DND-41 (cell line): ENCODE measurements at regions not wholly inside any gene's neighbourhood (a gene's known extent, or its start where the extent isn't known, plus 50 kb on each side); places are given as distances from the start of the nearest gene placed in this dataset.

Source experiments
- ATAC-seq: fragments of 200-7000 bp; cut with Tn5 transposase; 3 replicates; pipeline ENCODE4 v1.9.1; 2021; ENCODE audit warnings: low read depth; ENCODE audit not compliant: insufficient read depth
- DNase-seq: peaks from one replicate; pipeline ENCODE4 v3.0.0-alpha.2; 2020
- H2AFZ ChIP-seq: 2 replicates; pipeline ENCODE4 v1.6.0; 2012; ENCODE audit warnings: low read depth, low read length
- H3K27ac ChIP-seq: 2 replicates; pipeline ENCODE4 v1.5.1; 2012; ENCODE audit warnings: low read length, inconsistent platforms
- H3K27me3 ChIP-seq: fragments of 200-600 bp; sonication (generic); 2 replicates; pipeline ENCODE4 v1.6.0; 2012; ENCODE audit warnings: low read length, mild to moderate bottlenecking, inconsistent platforms; ENCODE audit not compliant: insufficient read depth, poor library complexity
- H3K36me3 ChIP-seq: 2 replicates; pipeline ENCODE4 v1.5.1; 2012; ENCODE audit warnings: low read length, inconsistent platforms; ENCODE audit not compliant: insufficient read depth
- H3K4me1 ChIP-seq: 2 replicates; pipeline ENCODE4 v1.5.1; 2012; ENCODE audit warnings: mild to moderate bottlenecking, low read length; ENCODE audit not compliant: insufficient read depth
- H3K4me2 ChIP-seq: 2 replicates; pipeline ENCODE4 v1.6.0; 2012; ENCODE audit warnings: mild to moderate bottlenecking, moderate library complexity, low read length, inconsistent platforms; ENCODE audit not compliant: insufficient read depth
- H3K4me3 ChIP-seq, 2 experiments: fragments of 200-600 bp in 1 of 2; shearing (Covaris generic) in 1 of 2; 2 replicates each; pipeline ENCODE4 v1.5.1; 2012 to 2016; ENCODE audit warnings: inconsistent platforms in 2 of 2, low read length in 2 of 2, mild to moderate bottlenecking in 2 of 2, low read depth in 1 of 2, moderate library complexity in 1 of 2
- H3K79me2 ChIP-seq: 2 replicates; pipeline ENCODE4 v1.6.0; 2012; ENCODE audit warnings: low read length, inconsistent platforms; ENCODE audit not compliant: insufficient read depth
- H3K9ac ChIP-seq: 2 replicates; pipeline ENCODE4 v1.6.0; 2012; ENCODE audit warnings: low read depth, mild to moderate bottlenecking, inconsistent platforms, low read length, moderate library complexity
- H3K9me3 ChIP-seq: 2 replicates; pipeline ENCODE4 v1.5.1; 2012; ENCODE audit warnings: low read length, moderate library complexity, mild to moderate bottlenecking, inconsistent platforms; ENCODE audit not compliant: insufficient read depth, severe bottlenecking
- H4K20me1 ChIP-seq: 2 replicates; pipeline ENCODE4 v1.6.0; 2012; ENCODE audit warnings: low read length; ENCODE audit not compliant: insufficient read depth
- CTCF ChIP-seq: IDR thresholded peaks from 2 replicates; pipeline ENCODE4 v1.5.1; 2012; ENCODE audit warnings: borderline replicate concordance, low read length, moderate library complexity, mild to moderate bottlenecking; ENCODE audit not compliant: poor library complexity, severe bottlenecking; ENCODE audit errors: extremely low read depth
- EZH2 ChIP-seq: IDR thresholded peaks from 3 replicates; pipeline ENCODE4 v1.6.1; 2012; ENCODE audit warnings: borderline replicate concordance, low read depth, mild to moderate bottlenecking, moderate library complexity, low read length, inconsistent platforms; ENCODE audit not compliant: severe bottlenecking

- Histone ChIP-seq H3K27ac (no peak overlapping the region), H3K4me1 (peaks cover 31% of the 10 kb centered on the region), H4K20me1 (no peaks in the 10 kb centered on the region), H3K9ac (no peak overlapping the region), H3K9me3 (no peaks in the 10 kb centered on the region), H2AFZ (no peak overlapping the region), H3K36me3 (no peaks in the 10 kb centered on the region), H3K4me2 (no peak overlapping the region), H3K4me3 (no peak overlapping the region), H3K27me3 (no peaks in the 10 kb centered on the region), H3K79me2 (no peaks in the 10 kb centered on the region)
- ATAC-seq (no peak), DNase-seq (no peak)
- no peak for TF ChIP-seq EZH2
- TF ChIP-seq CTCF: no peak
These were observed 183.2 kb upstream of the CASK start for GRCh38 chrX:42106556-42106955.

GRCh38 chrX:42102586-42103282 is 179.4 kb upstream of the CASK start:
- Histone ChIP-seq H3K27me3 (no peaks in the 10 kb centered on the region), H2AFZ (no peak overlapping the region), H3K4me2 (no peak overlapping the region), H3K79me2 (no peaks in the 10 kb centered on the region), H3K9ac (no peak overlapping the region), H3K9me3 (no peaks in the 10 kb centered on the region), H3K27ac (no peak overlapping the region), H4K20me1 (no peaks in the 10 kb centered on the region), H3K36me3 (no peaks in the 10 kb centered on the region), H3K4me3 (no peak overlapping the region), H3K4me1 (peaks cover 3% of the 10 kb centered on the region)
- ATAC-seq (no peak), DNase-seq (no peak)
- TF ChIP-seq EZH2 (no peak), CTCF (no peak)

GRCh38 chrX:42098900-42099299 is 175.5 kb upstream of the CASK start:
- Histone ChIP-seq H3K36me3 (no peaks in the 10 kb centered on the region), H3K27me3 (no peaks in the 10 kb centered on the region), H3K4me3 (no peak overlapping the region), H3K9me3 (no peaks in the 10 kb centered on the region), H4K20me1 (no peaks in the 10 kb centered on the region), H3K4me1 (peaks cover 15% of the 10 kb centered on the region), H2AFZ (no peak overlapping the region; the same call in 1 of the 2 replicates), H3K27ac (no peak overlapping the region), H3K9ac (no peak overlapping the region), H3K4me2 (no peak overlapping the region), H3K79me2 (no peaks in the 10 kb centered on the region)
- no peak for TF ChIP-seq EZH2
- no peak for TF ChIP-seq CTCF
- ATAC-seq (no peak), DNase-seq (no peak)
